ENCODE measurements at regions not wholly inside any gene's neighbourhood (a gene's known extent, or its start where the extent isn't known, plus 50 kb on each side); places are given as distances from the start of the nearest gene placed in this dataset.

GRCh38 chr1:193607787-193608186 is 421.4 kb upstream of the B3GALT2 start:
- H3K4me1 ChIP-seq (ENCODE audit: control insufficient read depth in 2 of 3, insufficient read depth in 2 of 3, low read depth in 1 of 3, low read length in 3 of 3): no peaks in the 10 kb centered on the region
- H3K27me3 ChIP-seq (ENCODE audit: control insufficient read depth, insufficient read depth, low read length): no peaks in the 10 kb centered on the region
- H3K4me3 ChIP-seq (ENCODE audit: low read length in 3 of 3): no peak overlapping the region
- TF ChIP-seq, protein P1, sequence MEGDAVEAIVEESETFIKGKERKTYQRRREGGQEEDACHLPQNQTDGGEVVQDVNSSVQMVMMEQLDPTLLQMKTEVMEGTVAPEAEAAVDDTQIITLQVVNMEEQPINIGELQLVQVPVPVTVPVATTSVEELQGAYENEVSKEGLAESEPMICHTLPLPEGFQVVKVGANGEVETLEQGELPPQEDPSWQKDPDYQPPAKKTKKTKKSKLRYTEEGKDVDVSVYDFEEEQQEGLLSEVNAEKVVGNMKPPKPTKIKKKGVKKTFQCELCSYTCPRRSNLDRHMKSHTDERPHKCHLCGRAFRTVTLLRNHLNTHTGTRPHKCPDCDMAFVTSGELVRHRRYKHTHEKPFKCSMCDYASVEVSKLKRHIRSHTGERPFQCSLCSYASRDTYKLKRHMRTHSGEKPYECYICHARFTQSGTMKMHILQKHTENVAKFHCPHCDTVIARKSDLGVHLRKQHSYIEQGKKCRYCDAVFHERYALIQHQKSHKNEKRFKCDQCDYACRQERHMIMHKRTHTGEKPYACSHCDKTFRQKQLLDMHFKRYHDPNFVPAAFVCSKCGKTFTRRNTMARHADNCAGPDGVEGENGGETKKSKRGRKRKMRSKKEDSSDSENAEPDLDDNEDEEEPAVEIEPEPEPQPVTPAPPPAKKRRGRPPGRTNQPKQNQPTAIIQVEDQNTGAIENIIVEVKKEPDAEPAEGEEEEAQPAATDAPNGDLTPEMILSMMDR (IDR thresholded peaks at IDR 0.05; ENCODE audit: borderline replicate concordance, extremely low read depth, insufficient read depth): no peak
- no peaks in the 10 kb centered on the region for H3K9me3 ChIP-seq (ENCODE audit: control insufficient read depth in 2 of 3, insufficient read depth in 1 of 3, low read length in 3 of 3)
- FAIRE-seq: no peak
- no peaks in the 10 kb centered on the region for H3K36me3 ChIP-seq (ENCODE audit: control insufficient read depth in 2 of 3, insufficient read depth in 3 of 3, low read length in 3 of 3)
- no peak overlapping the region for H3K9ac ChIP-seq (ENCODE audit: low read length in 3 of 3)
- intact Hi-C loops (cut with DNase I): no loop called here
- DNase-seq: no peak
- H3K27ac ChIP-seq (ENCODE audit: low read depth in 2 of 2, low read length in 2 of 2): no peak overlapping the region

GRCh38 chr1:193606035-193606434 is 419.6 kb upstream of the B3GALT2 start:
- intact Hi-C loops (cut with DNase I): no loop called here
- TF ChIP-seq, protein P1 (IDR thresholded peaks at IDR 0.05; ENCODE audit: borderline replicate concordance, extremely low read depth, insufficient read depth): no peak
- H3K9me3 ChIP-seq (ENCODE audit: control insufficient read depth in 2 of 3, insufficient read depth in 1 of 3, low read length in 3 of 3): no peaks in the 10 kb centered on the region
- DNase-seq (no peak), FAIRE-seq (no peak)
- H3K27me3 ChIP-seq (ENCODE audit: control insufficient read depth, insufficient read depth, low read length): no peaks in the 10 kb centered on the region
- H3K36me3 ChIP-seq (ENCODE audit: control insufficient read depth in 2 of 3, insufficient read depth in 3 of 3, low read length in 3 of 3): no peaks in the 10 kb centered on the region
- H3K4me3 ChIP-seq (ENCODE audit: low read length in 3 of 3): no peak overlapping the region
- no peak overlapping the region for H3K27ac ChIP-seq (ENCODE audit: low read depth in 2 of 2, low read length in 2 of 2)
- H3K9ac ChIP-seq (ENCODE audit: low read length in 3 of 3): no peak overlapping the region
- H3K4me1 ChIP-seq (ENCODE audit: control insufficient read depth in 2 of 3, insufficient read depth in 2 of 3, low read depth in 1 of 3, low read length in 3 of 3): no peaks in the 10 kb centered on the region

DNA sequence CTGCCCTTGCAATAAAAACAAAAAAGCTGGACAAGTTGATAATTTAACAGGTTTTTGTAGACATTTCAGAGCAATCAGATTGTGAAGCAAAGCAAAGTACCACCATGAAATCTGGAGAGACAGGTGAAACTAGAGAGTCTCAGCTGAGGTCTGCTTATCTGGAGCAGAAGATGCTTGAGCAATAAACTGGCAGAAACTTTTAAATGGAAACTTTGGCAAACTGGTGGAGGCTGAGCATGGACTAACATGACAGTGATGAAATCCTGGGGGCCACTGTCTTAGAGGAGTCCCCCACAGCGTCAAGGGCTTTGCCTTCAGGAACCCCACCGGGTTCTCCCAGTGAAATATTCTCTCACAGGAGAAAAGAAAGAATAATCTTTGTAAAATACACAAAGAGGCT is 416.3 kb upstream of the B3GALT2 start:
- H3K9me3 ChIP-seq (ENCODE audit: control insufficient read depth in 2 of 3, insufficient read depth in 1 of 3, low read length in 3 of 3): no peaks in the 10 kb centered on the region
- no peaks in the 10 kb centered on the region for H3K4me1 ChIP-seq (ENCODE audit: control insufficient read depth in 2 of 3, insufficient read depth in 2 of 3, low read depth in 1 of 3, low read length in 3 of 3)
- H3K27me3 ChIP-seq (ENCODE audit: control insufficient read depth, insufficient read depth, low read length): no peaks in the 10 kb centered on the region
- FAIRE-seq: no peak
- H3K4me3 ChIP-seq (ENCODE audit: low read length in 3 of 3): no peak overlapping the region
- no peak overlapping the region for H3K27ac ChIP-seq (ENCODE audit: low read depth in 2 of 2, low read length in 2 of 2)
- no peaks in the 10 kb centered on the region for H3K36me3 ChIP-seq (ENCODE audit: control insufficient read depth in 2 of 3, insufficient read depth in 3 of 3, low read length in 3 of 3)
- DNase-seq: no peak
- intact Hi-C loops (cut with DNase I): no loop called here
- no peak overlapping the region for H3K9ac ChIP-seq (ENCODE audit: low read length in 3 of 3)
- TF ChIP-seq, protein P1 (IDR thresholded peaks at IDR 0.05; ENCODE audit: borderline replicate concordance, extremely low read depth, insufficient read depth): no peak

DNA sequence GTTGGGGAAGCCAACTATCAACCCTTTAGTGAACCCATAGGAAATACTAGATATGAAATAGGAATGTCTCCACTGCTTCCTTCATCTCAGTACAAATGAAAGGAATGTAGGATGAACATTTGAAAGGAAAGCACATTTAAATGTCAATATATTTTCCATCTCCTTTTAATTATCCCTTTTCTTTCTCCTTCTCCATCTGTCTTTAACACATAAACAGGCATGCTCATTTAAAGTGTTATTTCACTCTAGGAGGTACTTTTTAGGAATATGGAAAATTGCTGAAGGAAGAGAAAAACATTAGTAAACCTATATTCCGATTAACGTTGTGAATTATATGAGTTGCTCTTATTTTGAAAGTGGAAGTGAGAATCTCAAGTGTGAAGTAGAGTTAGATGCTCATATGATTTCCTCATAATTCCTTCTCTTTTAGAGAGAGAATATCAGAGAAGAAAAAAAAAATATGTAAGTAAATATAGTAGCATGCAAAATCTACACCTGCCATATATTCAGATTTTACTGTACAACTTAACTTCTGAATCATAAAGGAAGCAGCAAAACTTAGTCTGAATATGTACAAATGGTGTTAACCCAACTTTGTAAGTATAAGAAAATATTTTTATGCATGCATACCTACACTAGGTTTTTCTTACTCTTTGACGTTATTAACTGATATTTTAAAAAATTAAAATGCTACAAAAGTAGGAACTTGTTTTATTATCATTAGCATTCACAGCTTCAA is 406.9 kb upstream of the B3GALT2 start:
- H3K4me3 ChIP-seq (ENCODE audit: low read length in 3 of 3): no peak overlapping the region
- DNase-seq (no peak), FAIRE-seq (no peak)
- H3K4me1 ChIP-seq (ENCODE audit: control insufficient read depth in 2 of 3, insufficient read depth in 2 of 3, low read depth in 1 of 3, low read length in 3 of 3): no peaks in the 10 kb centered on the region
- no peaks in the 10 kb centered on the region for H3K27me3 ChIP-seq (ENCODE audit: control insufficient read depth, insufficient read depth, low read length)
- intact Hi-C loops (cut with DNase I): no loop called here
- no peaks in the 10 kb centered on the region for H3K9me3 ChIP-seq (ENCODE audit: control insufficient read depth in 2 of 3, insufficient read depth in 1 of 3, low read length in 3 of 3)
- no peak overlapping the region for H3K27ac ChIP-seq (ENCODE audit: low read depth in 2 of 2, low read length in 2 of 2)
- no peaks in the 10 kb centered on the region for H3K36me3 ChIP-seq (ENCODE audit: control insufficient read depth in 2 of 3, insufficient read depth in 3 of 3, low read length in 3 of 3)
- TF ChIP-seq, protein P1 (IDR thresholded peaks at IDR 0.05; ENCODE audit: borderline replicate concordance, extremely low read depth, insufficient read depth): no peak
- no peak overlapping the region for H3K9ac ChIP-seq (ENCODE audit: low read length in 3 of 3)

Data from kidney (tissue), 13 donors.